DMS114 treated with DMSO at 0.1 percent for 48 hours (cell line): ENCODE measurements at regions not wholly inside any gene's neighbourhood (a gene's known extent, or its start where the extent isn't known, plus 50 kb on each side); places are given as distances from the start of the nearest gene placed in this dataset.

Experiments
- DNase-seq: peaks from one replicate; lab custom pipeline; 2025; ENCODE audit not compliant: unreplicated experiment; lab: John Stamatoyannopoulos, UW

- no peak for DNase-seq
Observed at GRCh38 chr22:48675141-48675829, 1152.4 kb downstream of the BRD1 start.

- DNase-seq, result no peak
Observed at GRCh38 chr22:48673806-48674500, 1153.7 kb downstream of the BRD1 start.

- no peak for DNase-seq
Observed at GRCh38 chr22:48672387-48672786, 1155.3 kb downstream of the BRD1 start.

GRCh38 chr22:48670731-48671130 is 1156.9 kb downstream of the BRD1 start:
- no peak for DNase-seq

GRCh38 chr22:48669986-48670716 is 1157.5 kb downstream of the BRD1 start:
- no peak for DNase-seq

GRCh38 chr22:48669226-48669625 is 1158.4 kb downstream of the BRD1 start:
- no peak for DNase-seq

GRCh38 chr22:48667289-48667688 is 1160.4 kb downstream of the BRD1 start:
- no peak for DNase-seq

- DNase-seq, result no peak
Observed at GRCh38 chr22:48666620-48667019, 1161.1 kb downstream of the BRD1 start.

- DNase-seq, result no peak
Observed at GRCh38 chr22:48665311-48665995, 1162.2 kb downstream of the BRD1 start.

- DNase-seq, result no peak
Observed at GRCh38 chr22:48664586-48664985, 1163.1 kb downstream of the BRD1 start.

GRCh38 chr22:48663297-48663696 is 1164.4 kb downstream of the BRD1 start:
- no peak for DNase-seq

GRCh38 chr22:48662476-48663135 is 1165.1 kb downstream of the BRD1 start:
- DNase-seq, result no peak

GRCh38 chr22:48661984-48662383 is 1165.7 kb downstream of the BRD1 start:
- no peak for DNase-seq

- no peak for DNase-seq
Observed at GRCh38 chr22:48660790-48661740, 1166.6 kb downstream of the BRD1 start.

- no peak for DNase-seq
Observed at GRCh38 chr22:48660104-48660789, 1167.4 kb downstream of the BRD1 start.

GRCh38 chr22:48659404-48659996 is 1168.2 kb downstream of the BRD1 start:
- no peak for DNase-seq

GRCh38 chr22:48658871-48659270 is 1168.8 kb downstream of the BRD1 start:
- DNase-seq, result no peak

GRCh38 chr22:48658246-48658645 is 1169.4 kb downstream of the BRD1 start:
- DNase-seq, result no peak

- no peak for DNase-seq
Observed at GRCh38 chr22:48654492-48654891, 1173.2 kb downstream of the BRD1 start.
